CD4-positive, alpha-beta T cell (primary cell): ENCODE measurements at regions not wholly inside any gene's neighbourhood (a gene's known extent, or its start where the extent isn't known, plus 50 kb on each side); places are given as distances from the start of the nearest gene placed in this dataset.

Experiments
- ATAC-seq: fragments of 200-7000 bp; cut with Tn5 transposase; one replicate; pipeline ENCODE4 v1.10.0; 2022; ENCODE audit warnings: mild to moderate bottlenecking; ENCODE audit not compliant: poor library complexity
- CTCF ChIA-PET: fragments of 350-600 bp; sonication (Branson Sonifier 250); formaldehyde crosslinking; loops from one replicate; lab custom pipeline; 2021; ENCODE audit warnings: antibody characterized with exemption, inconsistent platforms; lab: Charles Lee
- POLR2A ChIA-PET: fragments of 350-600 bp; sonication (Branson Sonifier 250); formaldehyde crosslinking; loops from one replicate; lab custom pipeline; 2021; ENCODE audit warnings: antibody characterized with exemption, inconsistent platforms; lab: Charles Lee
- DNase-seq, 14 experiments: peaks; one replicate each; pipeline ENCODE4 v3.0.0-alpha.2; 2013 to 2020; ENCODE audit warnings: mixed read lengths in 2 of 14
- H3K27ac ChIP-seq, 2 donors: one replicate each; pipeline versions ENCODE4 v1.5.1 to v1.7.0; 2013; ENCODE audit warnings: low read length in 2 of 2, low read depth in 1 of 2, mild to moderate bottlenecking in 1 of 2
- H3K27me3 ChIP-seq, 2 experiments: 1 replicate in 1 of 2; 2 replicates in 1 of 2; pipeline versions ENCODE4 v1.6.1 to v1.7.0; 2013; ENCODE audit warnings: low read length in 2 of 2, control low read depth in 1 of 2, mild to moderate bottlenecking in 1 of 2, moderate library complexity in 1 of 2; ENCODE audit not compliant: insufficient read depth in 2 of 2, control insufficient read depth in 1 of 2
- H3K36me3 ChIP-seq: one replicate; pipeline ENCODE4 v1.6.1; 2013; ENCODE audit warnings: low read length, control low read depth; ENCODE audit not compliant: insufficient read depth
- H3K4me1 ChIP-seq: one replicate; pipeline ENCODE4 v1.6.1; 2013; ENCODE audit warnings: low read length, control low read depth; ENCODE audit not compliant: insufficient read depth
- H3K4me3 ChIP-seq: one replicate; pipeline ENCODE4 v1.5.1; 2013; ENCODE audit warnings: mild to moderate bottlenecking, low read length, moderate library complexity
- H3K9me3 ChIP-seq, 2 experiments: 1 replicate in 1 of 2; 2 replicates in 1 of 2; pipeline versions ENCODE4 v1.6.1 to v1.7.0; 2013; ENCODE audit warnings: low read length in 2 of 2, mild to moderate bottlenecking in 2 of 2, control low read depth in 1 of 2, moderate library complexity in 1 of 2; ENCODE audit not compliant: control insufficient read depth in 1 of 2, insufficient read depth in 1 of 2
- H3K27ac Mint-ChIP-seq: one replicate; pipeline ENCODE4 v1.8.0; 2020; ENCODE audit warnings: mixed read lengths
- H3K27me3 Mint-ChIP-seq: one replicate; pipeline ENCODE4 v1.8.0; 2021; ENCODE audit warnings: mixed read lengths
- H3K36me3 Mint-ChIP-seq: one replicate; pipeline ENCODE4 v1.8.0; 2021; ENCODE audit warnings: low read depth, mixed read lengths
- H3K4me1 Mint-ChIP-seq: one replicate; pipeline ENCODE4 v1.8.0; 2021; ENCODE audit warnings: low read depth, mixed read lengths
- H3K4me3 Mint-ChIP-seq: one replicate; pipeline ENCODE4 v1.8.0; 2020; ENCODE audit warnings: mild to moderate bottlenecking, mixed read lengths
- H3K9me3 Mint-ChIP-seq: one replicate; pipeline ENCODE4 v1.8.0; 2020; ENCODE audit warnings: mixed read lengths
- CTCF ChIP-seq: fragments of 200-600 bp; IDR thresholded peaks from one replicate; pipeline ENCODE4 v1.8.0; 2022; ENCODE audit warnings: antibody characterized with exemption, mild to moderate bottlenecking
- intact Hi-C, 2 experiments: fragments of 100-400 bp; cut with DNase I in 1 of 2; cut with micrococcal nuclease in 1 of 2; formaldehyde crosslinking; loops; one replicate each; pipeline versions ENCODE4 v1.15.1 to v1.9.0; 2023 to 2025; cut with DNase I, micrococcal nuclease

GRCh38 chr5:107323536-107323935 lies 347.2 kb downstream of the EFNA5 start:
- ChIA-PET POLR2A (no interaction called here), CTCF (no interaction called here)
- H3K27me3 Mint-ChIP-seq, result peaks cover 6% of the 10 kb centered on the region
- H3K9me3 Mint-ChIP-seq, result no peaks in the 10 kb centered on the region
- Histone ChIP-seq H3K4me3 (no peak overlapping the region), H3K9me3 (no peaks in the 10 kb centered on the region), H3K27me3 (no peaks in the 10 kb centered on the region), H3K36me3 (no peaks in the 10 kb centered on the region), H3K27ac (no peak overlapping the region), H3K4me1 (no peaks in the 10 kb centered on the region)
- no peaks in the 10 kb centered on the region for H3K36me3 Mint-ChIP-seq
- H3K4me3 Mint-ChIP-seq, result no peak overlapping the region
- intact Hi-C loops, result no loop called here
- TF ChIP-seq CTCF, result no peak
- no peak overlapping the region for H3K27ac Mint-ChIP-seq
- DNase-seq, result no peak
- no peaks in the 10 kb centered on the region for H3K4me1 Mint-ChIP-seq
- ATAC-seq, result no peak

- DNase-seq (no peak), ATAC-seq (no peak)
- Histone ChIP-seq H3K36me3 (no peaks in the 10 kb centered on the region), H3K27ac (no peak overlapping the region), H3K9me3 (no peaks in the 10 kb centered on the region), H3K27me3 (no peaks in the 10 kb centered on the region), H3K4me1 (no peaks in the 10 kb centered on the region), H3K4me3 (no peak overlapping the region)
- H3K36me3 Mint-ChIP-seq, result no peaks in the 10 kb centered on the region
- intact Hi-C loops, result no loop called here
- no peak overlapping the region for H3K4me3 Mint-ChIP-seq
- no peaks in the 10 kb centered on the region for H3K9me3 Mint-ChIP-seq
- CTCF ChIA-PET, result no interaction called here
- POLR2A ChIA-PET, result no interaction called here
- H3K27me3 Mint-ChIP-seq, result peaks cover 8% of the 10 kb centered on the region
- no peaks in the 10 kb centered on the region for H3K4me1 Mint-ChIP-seq
- no peak overlapping the region for H3K27ac Mint-ChIP-seq
- TF ChIP-seq CTCF, result no peak
Measured at GRCh38 chr5:107322936-107323335, 347.8 kb downstream of the EFNA5 start.

GRCh38 chr5:107321906-107322305 lies 348.8 kb downstream of the EFNA5 start:
- ChIA-PET CTCF (no interaction called here), POLR2A (no interaction called here)
- no peaks in the 10 kb centered on the region for H3K9me3 ChIP-seq
- no peak overlapping the region for H3K27ac ChIP-seq
- no peaks in the 10 kb centered on the region for H3K36me3 Mint-ChIP-seq
- TF ChIP-seq CTCF, result no peak
- H3K36me3 ChIP-seq, result no peaks in the 10 kb centered on the region
- H3K4me1 ChIP-seq, result no peaks in the 10 kb centered on the region
- H3K4me3 Mint-ChIP-seq, result no peak overlapping the region
- H3K4me1 Mint-ChIP-seq, result no peaks in the 10 kb centered on the region
- H3K27me3 ChIP-seq, result no peaks in the 10 kb centered on the region
- H3K27me3 Mint-ChIP-seq, result peaks cover 12% of the 10 kb centered on the region
- H3K9me3 Mint-ChIP-seq, result no peaks in the 10 kb centered on the region
- no peak for ATAC-seq
- H3K4me3 ChIP-seq, result no peak overlapping the region
- intact Hi-C loops, result no loop called here
- no peak for DNase-seq
- H3K27ac Mint-ChIP-seq, result no peak overlapping the region
